ENCODE measurements at regions not wholly inside any gene's neighbourhood (a gene's known extent, or its start where the extent isn't known, plus 50 kb on each side); places are given as distances from the start of the nearest gene placed in this dataset.

DNA sequence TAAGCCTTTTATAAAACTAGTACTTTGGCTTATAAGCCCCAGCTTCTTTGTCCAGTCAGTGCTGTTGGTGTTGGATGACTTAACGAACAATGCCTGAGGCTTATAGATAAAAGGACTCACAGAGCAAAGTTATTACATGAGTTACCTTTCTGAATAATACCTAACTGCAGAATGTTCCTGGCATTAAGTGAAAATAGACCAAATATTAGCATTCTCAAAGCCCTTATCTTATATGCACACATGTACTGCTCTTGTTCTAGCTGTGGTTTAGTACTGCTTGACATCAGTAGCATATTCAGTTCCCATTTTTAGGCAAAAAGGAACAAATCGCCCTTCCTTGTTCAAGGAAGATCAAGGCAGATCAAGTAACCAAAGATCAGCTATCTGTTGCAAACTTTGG, 131.6 kb downstream of the ZNF330 start:
- TF ChIP-seq POLR2A (IDR thresholded peaks at IDR 0.05) = no peak
- TF ChIP-seq, protein P1, sequence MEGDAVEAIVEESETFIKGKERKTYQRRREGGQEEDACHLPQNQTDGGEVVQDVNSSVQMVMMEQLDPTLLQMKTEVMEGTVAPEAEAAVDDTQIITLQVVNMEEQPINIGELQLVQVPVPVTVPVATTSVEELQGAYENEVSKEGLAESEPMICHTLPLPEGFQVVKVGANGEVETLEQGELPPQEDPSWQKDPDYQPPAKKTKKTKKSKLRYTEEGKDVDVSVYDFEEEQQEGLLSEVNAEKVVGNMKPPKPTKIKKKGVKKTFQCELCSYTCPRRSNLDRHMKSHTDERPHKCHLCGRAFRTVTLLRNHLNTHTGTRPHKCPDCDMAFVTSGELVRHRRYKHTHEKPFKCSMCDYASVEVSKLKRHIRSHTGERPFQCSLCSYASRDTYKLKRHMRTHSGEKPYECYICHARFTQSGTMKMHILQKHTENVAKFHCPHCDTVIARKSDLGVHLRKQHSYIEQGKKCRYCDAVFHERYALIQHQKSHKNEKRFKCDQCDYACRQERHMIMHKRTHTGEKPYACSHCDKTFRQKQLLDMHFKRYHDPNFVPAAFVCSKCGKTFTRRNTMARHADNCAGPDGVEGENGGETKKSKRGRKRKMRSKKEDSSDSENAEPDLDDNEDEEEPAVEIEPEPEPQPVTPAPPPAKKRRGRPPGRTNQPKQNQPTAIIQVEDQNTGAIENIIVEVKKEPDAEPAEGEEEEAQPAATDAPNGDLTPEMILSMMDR (IDR thresholded peaks at IDR 0.05) = no peak
